Lung (tissue), 11 donors: ENCODE measurements at regions not wholly inside any gene's neighbourhood (a gene's known extent, or its start where the extent isn't known, plus 50 kb on each side); places are given as distances from the start of the nearest gene placed in this dataset.

Source experiments
- ATAC-seq: fragments of 200-7000 bp; cut with Tn5 transposase; one replicate; pipeline ENCODE4 v1.9.1; 2020; ENCODE audit warnings: moderate number of reproducible peaks; ENCODE audit not compliant: insufficient read depth, low FRiP score
- DNase-seq, 3 donors: peaks; one replicate each; pipeline ENCODE4 v3.0.0-alpha.2; 2013 to 2017
- H3K27ac ChIP-seq, 2 donors: one replicate each; pipeline ENCODE4 v1.5.1; 2013; ENCODE audit warnings: mild to moderate bottlenecking in 2 of 2, moderate library complexity in 2 of 2, control low read depth in 1 of 2, inconsistent platforms in 1 of 2, low read depth in 1 of 2, low read length in 1 of 2
- H3K27me3 ChIP-seq, 3 donors: one replicate each; pipeline ENCODE4 v1.5.1; 2013; ENCODE audit warnings: low read length in 2 of 3; ENCODE audit not compliant: control insufficient read depth in 3 of 3, insufficient read depth in 3 of 3
- H3K36me3 ChIP-seq, 4 donors: one replicate each; pipeline ENCODE4 v1.5.1; 2013; ENCODE audit warnings: low read length in 4 of 4, mild to moderate bottlenecking in 1 of 4, moderate library complexity in 1 of 4; ENCODE audit not compliant: control insufficient read depth in 4 of 4, insufficient read depth in 4 of 4
- H3K4me1 ChIP-seq, 5 donors: one replicate each; pipeline ENCODE4 v1.5.1; 2013; ENCODE audit warnings: low read length in 5 of 5, mild to moderate bottlenecking in 2 of 5, moderate library complexity in 1 of 5; ENCODE audit not compliant: control insufficient read depth in 5 of 5, insufficient read depth in 5 of 5
- H3K4me3 ChIP-seq: one replicate; pipeline ENCODE4 v1.5.1; 2013; ENCODE audit warnings: mild to moderate bottlenecking, control low read depth, moderate library complexity
- H3K9ac ChIP-seq, 2 donors: one replicate each; pipeline ENCODE4 v1.5.1; 2013; ENCODE audit warnings: low read length in 2 of 2, control low read depth in 1 of 2; ENCODE audit not compliant: insufficient read depth in 1 of 2
- H3K9me3 ChIP-seq, 4 donors: one replicate each; pipeline ENCODE4 v1.5.1; 2013; ENCODE audit warnings: low read length in 3 of 4, mild to moderate bottlenecking in 1 of 4, moderate library complexity in 1 of 4; ENCODE audit not compliant: control insufficient read depth in 4 of 4, insufficient read depth in 3 of 4
- WGBS, 2 donors: extraction: QIAGEN DNeasy Blood & Tissue Kit; methylation state at CpG; one replicate each; pipeline ENCODE4 v1.1.7; 2013; 5-methylcytosine and 5-hydroxymethylcytosine counted together
- TF ChIP-seq, protein P1 (sequence below): IDR thresholded peaks from 2 replicates; pipeline ENCODE4 v1.5.1; 2012; ENCODE audit warnings: mild to moderate bottlenecking; ENCODE audit errors: control extremely low read depth, extremely low read depth
- donor health status: control.
- donor health status: control.
- donor health status: Bipolar disorder and iron deficiency.
- donor health status: healthy.
- donor health status: DM: yes; HTN: yes; CAD: no.

DNA sequence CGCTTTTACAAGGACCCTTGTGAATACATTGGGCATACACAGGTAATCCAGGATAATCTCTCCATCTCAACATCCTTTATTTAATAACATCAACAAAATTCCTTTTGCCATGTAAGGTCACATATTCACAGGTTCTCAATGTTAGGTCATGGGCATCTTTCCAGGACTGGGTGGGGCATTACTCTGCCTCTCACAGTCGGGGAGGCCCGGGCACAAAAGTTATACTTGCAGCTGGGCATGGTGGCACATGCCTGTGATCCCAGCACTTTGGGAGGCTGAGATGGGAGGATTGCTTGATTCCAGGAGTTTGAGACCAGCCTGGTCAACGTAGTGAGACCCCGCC, 93.7 kb upstream of the AP1S2 start:
- Histone ChIP-seq H3K4me1 (peaks cover 0 to 3% (median 0%) of the 10 kb centered on the region in 5 donors), H3K4me3 (no peak overlapping the region), H3K9me3 (no peaks in the 10 kb centered on the region), H3K9ac (no peak overlapping the region), H3K36me3 (no peaks in the 10 kb centered on the region), H3K27me3 (peaks cover 0 to 51% (median 38%) of the 10 kb centered on the region in 3 donors), H3K27ac (no peak overlapping the region)
- no peak for DNase-seq
- TF ChIP-seq, protein P1, sequence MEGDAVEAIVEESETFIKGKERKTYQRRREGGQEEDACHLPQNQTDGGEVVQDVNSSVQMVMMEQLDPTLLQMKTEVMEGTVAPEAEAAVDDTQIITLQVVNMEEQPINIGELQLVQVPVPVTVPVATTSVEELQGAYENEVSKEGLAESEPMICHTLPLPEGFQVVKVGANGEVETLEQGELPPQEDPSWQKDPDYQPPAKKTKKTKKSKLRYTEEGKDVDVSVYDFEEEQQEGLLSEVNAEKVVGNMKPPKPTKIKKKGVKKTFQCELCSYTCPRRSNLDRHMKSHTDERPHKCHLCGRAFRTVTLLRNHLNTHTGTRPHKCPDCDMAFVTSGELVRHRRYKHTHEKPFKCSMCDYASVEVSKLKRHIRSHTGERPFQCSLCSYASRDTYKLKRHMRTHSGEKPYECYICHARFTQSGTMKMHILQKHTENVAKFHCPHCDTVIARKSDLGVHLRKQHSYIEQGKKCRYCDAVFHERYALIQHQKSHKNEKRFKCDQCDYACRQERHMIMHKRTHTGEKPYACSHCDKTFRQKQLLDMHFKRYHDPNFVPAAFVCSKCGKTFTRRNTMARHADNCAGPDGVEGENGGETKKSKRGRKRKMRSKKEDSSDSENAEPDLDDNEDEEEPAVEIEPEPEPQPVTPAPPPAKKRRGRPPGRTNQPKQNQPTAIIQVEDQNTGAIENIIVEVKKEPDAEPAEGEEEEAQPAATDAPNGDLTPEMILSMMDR: no peak
- WGBS, 2 donors: 81 to 89% methylated on average over 5 of the region's 5 CpGs
- no peak for ATAC-seq

DNA sequence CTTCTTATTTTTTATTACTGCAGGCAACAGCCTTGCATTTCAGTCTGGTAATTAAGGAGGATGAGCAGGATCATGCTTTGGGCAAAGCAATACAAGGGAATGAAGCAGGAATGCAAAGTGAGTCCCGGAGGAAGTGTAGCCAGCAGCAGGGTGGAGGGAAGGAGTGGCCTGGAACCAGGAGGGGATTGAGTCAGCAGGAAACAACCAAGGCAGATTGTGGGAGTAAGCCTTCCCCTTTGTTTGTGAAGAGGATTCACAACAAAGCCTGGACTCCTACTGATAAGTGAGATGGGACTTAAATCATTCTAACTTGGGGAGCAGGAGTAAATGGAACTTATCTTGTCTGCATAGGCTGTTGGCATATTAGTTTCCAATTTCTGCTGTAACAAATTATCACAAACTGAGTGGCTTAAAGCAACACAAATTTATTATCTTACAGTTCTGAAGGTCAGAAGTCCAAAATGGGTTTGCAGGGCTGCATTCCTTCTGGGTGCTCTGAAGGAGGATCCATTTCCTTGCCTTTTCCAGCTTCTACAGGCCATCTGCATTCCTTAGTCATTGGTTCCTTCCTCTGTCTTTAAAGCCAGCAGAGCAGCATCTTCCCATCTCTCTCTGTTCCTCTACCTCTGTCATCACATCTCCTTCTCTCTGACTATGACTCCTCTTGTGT, 93.2 kb upstream of the AP1S2 start:
- TF ChIP-seq, protein P1: no peak
- Histone ChIP-seq H3K36me3 (no peaks in the 10 kb centered on the region), H3K27ac (no peak overlapping the region), H3K9ac (no peak overlapping the region), H3K4me1 (peaks cover 0 to 3% (median 0%) of the 10 kb centered on the region in 5 donors), H3K9me3 (no peaks in the 10 kb centered on the region), H3K27me3 (peaks cover 0 to 52% (median 34%) of the 10 kb centered on the region in 3 donors), H3K4me3 (no peak overlapping the region)
- no peak for ATAC-seq
- 8 to 42% methylated on average over 1 of the region's 1 CpG for WGBS, 2 donors
- peak in 2 of 3 donors; percentile 0 to 2 for DNase-seq

DNA sequence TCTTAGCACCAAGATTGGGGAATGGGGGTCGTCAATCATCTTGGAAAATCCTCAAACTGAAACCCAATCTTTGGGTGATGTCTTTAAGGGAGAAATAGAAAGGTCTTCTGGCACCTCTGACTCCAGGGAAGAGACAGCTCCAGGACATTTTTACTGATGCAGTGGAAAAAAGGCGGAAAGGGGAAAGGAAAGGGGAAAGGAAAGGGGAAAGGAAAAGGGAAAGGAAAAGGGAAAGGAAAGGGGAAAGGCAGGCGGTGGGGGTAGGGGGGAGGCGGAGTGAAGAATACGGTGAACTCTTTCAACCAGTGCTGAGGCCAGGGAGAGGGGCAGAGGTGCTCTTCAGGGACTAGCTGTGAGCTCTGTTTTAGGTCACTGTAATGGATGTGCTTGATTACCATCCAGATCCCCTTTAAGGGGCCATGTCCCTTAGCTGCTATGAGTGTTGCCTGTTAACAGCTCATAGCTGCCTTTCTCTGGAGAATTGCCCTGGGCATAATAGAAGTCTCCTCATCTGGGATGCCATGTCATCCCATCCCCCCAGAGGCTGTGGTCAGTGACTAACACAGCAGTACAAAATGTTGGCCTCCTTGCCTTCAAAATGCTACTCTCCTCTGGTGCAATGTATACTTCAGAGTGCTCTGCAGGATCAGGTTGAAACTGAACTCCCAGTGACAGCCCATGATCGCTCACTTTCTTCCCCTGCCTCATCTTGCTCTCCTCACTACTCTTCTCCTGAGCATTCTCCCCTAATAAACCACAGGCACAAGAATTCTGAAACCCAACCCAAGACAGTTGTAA, 92.4 kb upstream of the AP1S2 start:
- no peak overlapping the region for H3K4me3 ChIP-seq
- no peak overlapping the region for H3K27ac ChIP-seq
- no peak for ATAC-seq
- 75 to 88% methylated on average over 3 to 6 of the region's 6 CpGs for WGBS, 2 donors
- H3K9me3 ChIP-seq: no peaks in the 10 kb centered on the region
- H3K27me3 ChIP-seq: peaks cover 0 to 55% (median 36%) of the 10 kb centered on the region in 3 donors
- TF ChIP-seq, protein P1: no peak
- peaks cover 0 to 3% (median 0%) of the 10 kb centered on the region in 5 donors for H3K4me1 ChIP-seq
- H3K9ac ChIP-seq: no peak overlapping the region
- H3K36me3 ChIP-seq: no peaks in the 10 kb centered on the region
- DNase-seq: no peak
